ENCODE measurements at regions not wholly inside any gene's neighbourhood (a gene's known extent, or its start where the extent isn't known, plus 50 kb on each side); places are given as distances from the start of the nearest gene placed in this dataset.

GRCh38 chr10:130776724-130777123 lies 534.8 kb downstream of the TCERG1L start:
- Histone ChIP-seq H3K18ac (ENCODE audit: low read depth, low read length) (no peak overlapping the region), H2AK9ac (replicated peaks; ENCODE audit: low read depth, low read length, poor library complexity) (no peak overlapping the region), H2BK5ac (ENCODE audit: low read depth, low read length, poor library complexity, severe bottlenecking) (no peak overlapping the region), H3K27ac (ENCODE audit: insufficient read depth, low read length) (no peak overlapping the region), H2BK120ac (ENCODE audit: low read depth, low read length) (no peak overlapping the region), H4K8ac (ENCODE audit: low read depth in 2 of 2, low read length in 2 of 2) (no peak overlapping the region), H3K4ac (ENCODE audit: low read depth, low read length) (no peak overlapping the region), H3K56ac (ENCODE audit: extremely low read depth, insufficient read depth, low read length) (no peak overlapping the region), H4K20me1 (ENCODE audit: insufficient read depth, low read length) (no peaks in the 10 kb centered on the region), H3K4me1 (ENCODE audit: control insufficient read depth, insufficient read depth, low read length) (no peaks in the 10 kb centered on the region), H2AFZ (replicated peaks; ENCODE audit: low read length, poor library complexity) (no peak overlapping the region), H3K4me3 (ENCODE audit: insufficient read depth, low read depth, low read length) (no peak overlapping the region), H2BK20ac (ENCODE audit: low read depth, low read length) (no peak overlapping the region), H2AK5ac (ENCODE audit: low read depth, low read length) (no peak overlapping the region), H3K23ac (ENCODE audit: low read depth, low read length) (no peak overlapping the region), H3K79me1 (ENCODE audit: low read depth in 1 of 2, low read length in 2 of 2) (no peaks in the 10 kb centered on the region), H4K91ac (ENCODE audit: insufficient read depth, low read depth, low read length) (no peak overlapping the region), H3K4me2 (ENCODE audit: low read depth, low read length) (no peak overlapping the region), H3K9me1 (ENCODE audit: insufficient read depth, low read length) (no peaks in the 10 kb centered on the region), H3K9me3 (ENCODE audit: control insufficient read depth, insufficient read depth, low read length) (peaks cover 50% of the 10 kb centered on the region), H3K27me3 (ENCODE audit: control insufficient read depth, insufficient read depth, low read length) (no peaks in the 10 kb centered on the region), H4K5ac (ENCODE audit: low read depth, low read length) (no peak overlapping the region), H3K14ac (replicated peaks; ENCODE audit: low read depth, low read length) (no peak overlapping the region), H3K9ac (ENCODE audit: low read depth, low read length) (no peak overlapping the region), H2BK15ac (ENCODE audit: low read depth, low read length) (no peak overlapping the region), H3K36me3 (ENCODE audit: control insufficient read depth, insufficient read depth, low read length) (no peaks in the 10 kb centered on the region)
- ChIA-PET CTCF (no interaction called here), POLR2A (ENCODE audit: unreplicated experiment) (no interaction called here)
- ATAC-seq (ENCODE audit: low read depth) = no peak
- TF ChIP-seq CHD1 (IDR thresholded peaks at IDR 0.05; ENCODE audit: low read depth, low read length) (no peak), USF2 (IDR thresholded peaks at IDR 0.05; ENCODE audit: low read depth, low read length) (no peak), CEBPB (IDR thresholded peaks at IDR 0.05; ENCODE audit: low read depth, low read length) (no peak), FOS (IDR thresholded peaks at IDR 0.05; ENCODE audit: low read depth, low read length) (no peak), BHLHE40 (IDR thresholded peaks at IDR 0.05; ENCODE audit: low read depth, low read length) (no peak), ELK1 (IDR thresholded peaks at IDR 0.05; ENCODE audit: borderline replicate concordance, low read depth, low read length) (no peak), NFE2L2 (IDR thresholded peaks at IDR 0.05; ENCODE audit: low read depth, low read length) (no peak), RFX5 (IDR thresholded peaks at IDR 0.05; ENCODE audit: low read depth, low read length) (no peak), SMC3 (IDR thresholded peaks at IDR 0.05; ENCODE audit: low read depth, low read length) (no peak), MXI1 (IDR thresholded peaks at IDR 0.05; ENCODE audit: borderline replicate concordance, low read depth, low read length) (no peak), MAZ (IDR thresholded peaks at IDR 0.05; ENCODE audit: borderline replicate concordance, low read depth, low read length) (no peak), RAD21 (IDR thresholded peaks at IDR 0.05; ENCODE audit: low read length) (no peak), CTCF (conservative IDR thresholded peaks at IDR 0.05; ENCODE audit: low read depth, low read length) (no peak), POLR2A (IDR thresholded peaks at IDR 0.05; ENCODE audit: low read depth, low read length) (no peak), RCOR1 (IDR thresholded peaks at IDR 0.05; ENCODE audit: insufficient replicate concordance, low read length) (no peak), MAFK (IDR thresholded peaks at IDR 0.05; ENCODE audit: low read depth, low read length) (no peak)
- no TSS peak for BruUV-seq (replicated peaks)
- dilution Hi-C loops (cut with HindIII; ENCODE audit: low sequenced_read_pairs, unreplicated experiment) = no loop called here
- no peak for DNase-seq
- in situ Hi-C loops (cut with MboI; ENCODE audit: low sequenced_read_pairs) = no loop called here
- intact Hi-C loops (cut with micrococcal nuclease) = no loop called here
- WGBS, 2 experiments (ENCODE audit: extremely low coverage in 2 of 2, insufficient read length in 1 of 2) = no CpG with 5 or more reads among the region's 10 CpGs
